A673 (cell line): ENCODE measurements at regions not wholly inside any gene's neighbourhood (a gene's known extent, or its start where the extent isn't known, plus 50 kb on each side); places are given as distances from the start of the nearest gene placed in this dataset.

Experiments used
- EZH2 ChIP-seq: fragments of 200-600 bp; sonication (generic); IDR thresholded peaks from 2 replicates; pipeline ENCODE4 v1.6.1; 2017; ENCODE audit warnings: borderline replicate concordance, low read depth, mild to moderate bottlenecking, mixed read lengths, antibody characterized with exemption, low read length; ENCODE audit not compliant: poor library complexity, severe bottlenecking
- TF ChIP-seq, protein P1 (sequence below): fragments of 300-800, 200-600 bp; sonication (generic); conservative IDR thresholded peaks from 2 replicates; pipeline ENCODE4 v1.5.1; 2017; ENCODE audit warnings: low read depth, mild to moderate bottlenecking, antibody characterized with exemption, low read length, moderate library complexity, mixed read lengths

GRCh38 chr14:71709076-71709475, 223.2 kb upstream of the RGS6 start:
- TF ChIP-seq, protein P1, sequence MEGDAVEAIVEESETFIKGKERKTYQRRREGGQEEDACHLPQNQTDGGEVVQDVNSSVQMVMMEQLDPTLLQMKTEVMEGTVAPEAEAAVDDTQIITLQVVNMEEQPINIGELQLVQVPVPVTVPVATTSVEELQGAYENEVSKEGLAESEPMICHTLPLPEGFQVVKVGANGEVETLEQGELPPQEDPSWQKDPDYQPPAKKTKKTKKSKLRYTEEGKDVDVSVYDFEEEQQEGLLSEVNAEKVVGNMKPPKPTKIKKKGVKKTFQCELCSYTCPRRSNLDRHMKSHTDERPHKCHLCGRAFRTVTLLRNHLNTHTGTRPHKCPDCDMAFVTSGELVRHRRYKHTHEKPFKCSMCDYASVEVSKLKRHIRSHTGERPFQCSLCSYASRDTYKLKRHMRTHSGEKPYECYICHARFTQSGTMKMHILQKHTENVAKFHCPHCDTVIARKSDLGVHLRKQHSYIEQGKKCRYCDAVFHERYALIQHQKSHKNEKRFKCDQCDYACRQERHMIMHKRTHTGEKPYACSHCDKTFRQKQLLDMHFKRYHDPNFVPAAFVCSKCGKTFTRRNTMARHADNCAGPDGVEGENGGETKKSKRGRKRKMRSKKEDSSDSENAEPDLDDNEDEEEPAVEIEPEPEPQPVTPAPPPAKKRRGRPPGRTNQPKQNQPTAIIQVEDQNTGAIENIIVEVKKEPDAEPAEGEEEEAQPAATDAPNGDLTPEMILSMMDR = no peak
- TF ChIP-seq EZH2 = no peak
